C1 segment of cervical spinal cord (tissue), 14 donors: ENCODE measurements at regions not wholly inside any gene's neighbourhood (a gene's known extent, or its start where the extent isn't known, plus 50 kb on each side); places are given as distances from the start of the nearest gene placed in this dataset.

Experiments
- DNase-seq, 14 donors: peaks; one replicate each; lab custom pipeline; 2025; lab: John Stamatoyannopoulos, UW

GRCh38 chr21:24225431-24225830, 1381.8 kb downstream of the MRPL39 start:
- no peak for DNase-seq

GRCh38 chr21:24224422-24224821, 1382.9 kb downstream of the MRPL39 start:
- no peak for DNase-seq

- no peak for DNase-seq
These were observed 1383.7 kb downstream of the MRPL39 start for GRCh38 chr21:24223624-24224023.

GRCh38 chr21:24222676-24223075, 1384.6 kb downstream of the MRPL39 start:
- DNase-seq = no peak

- no peak for DNase-seq
These were observed 1386.8 kb downstream of the MRPL39 start for GRCh38 chr21:24220446-24220845.

GRCh38 chr21:24217151-24217550, 1390.1 kb downstream of the MRPL39 start:
- DNase-seq = no peak

GRCh38 chr21:24210130-24210529, 1397.2 kb downstream of the MRPL39 start:
- no peak for DNase-seq

GRCh38 chr21:24208562-24209260, 1398.6 kb downstream of the MRPL39 start:
- no peak for DNase-seq

GRCh38 chr21:24205319-24205718, 1402.0 kb downstream of the MRPL39 start:
- DNase-seq = no peak

GRCh38 chr21:24204641-24205040, 1402.6 kb downstream of the MRPL39 start:
- no peak for DNase-seq

GRCh38 chr21:24200052-24200451, 1407.2 kb downstream of the MRPL39 start:
- DNase-seq = no peak

GRCh38 chr21:24197923-24198322, 1409.4 kb downstream of the MRPL39 start:
- no peak for DNase-seq

- no peak for DNase-seq
These were observed 1410.1 kb downstream of the MRPL39 start for GRCh38 chr21:24197132-24197643.

GRCh38 chr21:24188506-24188905, 1418.8 kb downstream of the MRPL39 start:
- no peak for DNase-seq

- DNase-seq = no peak
These were observed 1424.2 kb downstream of the MRPL39 start for GRCh38 chr21:24183077-24183476.

GRCh38 chr21:24179110-24179509, 1428.2 kb downstream of the MRPL39 start:
- no peak for DNase-seq

- DNase-seq = no peak
These were observed 1432.2 kb downstream of the MRPL39 start for GRCh38 chr21:24175106-24175505.

GRCh38 chr21:24171736-24172135, 1435.5 kb downstream of the MRPL39 start:
- no peak for DNase-seq

- no peak for DNase-seq
These were observed 1443.7 kb downstream of the MRPL39 start for GRCh38 chr21:24163539-24163938.

GRCh38 chr21:24160528-24160927, 1446.8 kb downstream of the MRPL39 start:
- DNase-seq = no peak

- DNase-seq = no peak
These were observed 1454.1 kb downstream of the MRPL39 start for GRCh38 chr21:24153137-24153536.

- no peak for DNase-seq
These were observed 1456.5 kb downstream of the MRPL39 start for GRCh38 chr21:24150753-24151152.

- no peak for DNase-seq
These were observed 1458.8 kb downstream of the MRPL39 start for GRCh38 chr21:24148461-24148860.

GRCh38 chr21:24147674-24148073, 1459.6 kb downstream of the MRPL39 start:
- no peak for DNase-seq
